CD4-positive, alpha-beta T cell treated with Interleukin-21 for 1 hour (primary cell): ENCODE measurements at regions not wholly inside any gene's neighbourhood (a gene's known extent, or its start where the extent isn't known, plus 50 kb on each side); places are given as distances from the start of the nearest gene placed in this dataset.

ENCODE experiments used
- DNase-seq: peaks from one replicate; pipeline ENCODE4 v3.0.0-alpha.2; 2020

DNA sequence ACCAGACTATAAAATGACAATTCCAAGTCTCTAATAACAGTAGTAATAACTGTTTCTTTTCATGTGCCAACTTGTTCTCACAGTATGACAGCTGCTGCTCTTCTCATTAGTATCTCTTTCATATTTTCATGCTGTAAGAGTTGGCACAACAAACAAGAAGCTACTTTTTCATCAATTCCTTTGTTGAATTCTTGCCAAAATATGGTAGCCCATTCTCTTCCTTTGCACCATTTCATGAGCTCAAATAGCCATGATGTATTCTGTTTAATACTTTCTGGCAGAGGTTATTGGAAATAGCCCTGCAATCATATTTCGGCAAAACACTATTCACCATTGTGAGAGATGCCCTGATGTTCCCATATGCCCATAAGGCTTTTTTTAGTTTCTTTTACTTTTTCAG is 1100.7 kb downstream of the TRHDE start:
- DNase-seq = no peak

DNA sequence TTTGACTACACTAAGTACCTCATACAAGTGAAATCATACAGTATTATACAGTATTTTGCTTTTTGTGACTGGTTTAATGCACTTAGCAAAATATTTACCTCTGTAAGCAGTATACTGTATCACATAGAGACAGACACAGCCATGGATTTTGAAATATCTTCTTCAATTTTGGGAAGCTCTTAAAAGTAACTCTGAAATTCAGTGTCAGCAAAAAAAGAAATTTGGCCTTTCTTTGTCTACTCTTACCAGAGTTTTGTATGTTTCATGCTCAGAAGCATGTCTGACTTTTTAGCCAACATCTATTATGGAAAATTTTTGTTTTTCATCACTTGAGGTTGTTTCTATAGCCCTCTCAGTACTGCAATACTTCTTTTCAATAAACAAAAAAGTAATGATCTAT is 1102.2 kb downstream of the TRHDE start:
- no peak for DNase-seq

DNA sequence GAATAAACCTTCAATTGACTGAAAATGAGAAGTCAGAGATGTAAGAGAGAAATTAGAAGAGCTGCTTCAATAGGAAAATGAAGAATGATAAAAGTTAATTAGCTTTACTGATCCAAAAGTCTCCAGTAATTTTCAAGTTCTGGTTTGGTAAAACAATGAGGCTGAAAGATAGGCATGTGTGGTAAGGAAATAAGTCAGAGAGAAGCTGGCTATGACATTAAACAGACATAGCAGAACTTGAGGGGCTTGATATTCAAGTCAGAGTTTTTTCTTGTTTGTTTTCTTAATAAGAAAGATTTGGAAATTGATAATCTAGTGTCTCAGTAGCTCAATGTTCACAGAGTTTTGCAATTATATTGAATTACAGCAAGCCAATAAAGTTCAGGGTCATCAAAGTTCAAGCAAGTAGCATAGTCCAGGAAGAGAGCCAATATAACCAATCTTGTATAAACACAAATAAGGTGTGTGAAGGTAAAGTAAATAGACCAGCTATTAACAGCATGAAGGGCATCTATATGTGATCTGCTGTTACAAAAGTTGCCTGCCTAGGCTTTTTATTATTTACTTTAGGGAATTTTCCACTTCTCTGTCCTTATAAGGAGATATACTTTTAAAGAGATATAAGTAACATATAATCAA is 1111.5 kb downstream of the TRHDE start:
- DNase-seq = no peak

DNA sequence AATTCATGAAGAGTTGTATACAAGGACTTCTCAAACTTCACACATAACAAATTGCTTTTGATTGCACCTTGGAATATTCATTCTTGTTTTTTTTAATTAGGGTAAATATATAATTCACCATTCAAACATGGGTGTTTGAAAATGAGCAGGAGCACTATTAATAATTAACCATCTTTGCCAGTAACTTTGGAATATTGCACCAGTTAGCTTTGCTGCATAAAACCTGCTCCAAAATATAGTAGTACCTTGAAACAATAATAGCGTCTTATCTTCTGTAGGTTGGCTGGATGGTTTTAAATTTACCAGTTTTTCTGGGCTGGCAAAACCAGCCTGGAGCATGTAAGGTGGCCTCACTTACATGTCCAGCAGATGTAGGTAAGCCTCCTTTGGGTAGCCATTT is 1112.4 kb downstream of the TRHDE start:
- no peak for DNase-seq

DNA sequence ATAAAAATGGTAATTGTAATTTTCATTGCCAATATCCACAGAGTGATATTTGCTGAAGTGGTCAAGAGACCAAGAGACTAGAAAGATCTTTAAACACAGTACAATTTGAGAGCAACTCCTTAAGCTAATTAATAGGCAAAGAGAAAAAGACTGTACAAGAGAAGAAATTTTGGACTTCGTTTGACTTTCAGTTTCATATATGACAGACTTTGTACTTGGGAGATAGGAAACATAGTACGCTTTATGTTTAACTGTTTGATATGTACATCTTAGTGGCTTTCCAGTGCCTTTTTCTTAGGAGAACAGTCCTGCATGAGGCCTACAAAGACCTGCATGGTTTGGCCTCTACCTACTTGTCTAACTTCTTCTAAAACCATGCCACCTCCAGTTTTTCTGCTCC is 1118.1 kb downstream of the TRHDE start:
- DNase-seq = no peak

DNA sequence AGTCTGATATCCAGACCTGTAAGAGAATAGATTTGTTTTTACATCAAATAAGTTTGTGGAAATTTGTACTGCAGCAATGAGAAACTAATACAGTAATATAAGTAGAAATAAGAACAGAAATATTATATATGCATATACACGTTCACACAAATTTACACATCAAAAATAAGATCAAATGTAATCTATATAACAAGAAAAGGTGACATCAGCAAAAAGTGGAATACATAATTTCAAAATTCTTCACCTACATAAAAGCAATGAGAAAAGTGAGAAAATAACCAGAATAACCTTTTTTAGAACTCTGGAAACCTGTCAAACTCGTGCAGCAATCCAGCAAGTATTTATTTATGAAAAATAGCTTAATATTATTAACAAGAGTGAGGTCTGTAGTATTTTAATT is 1124.6 kb upstream of the ATXN7L3B start:
- no peak for DNase-seq

DNA sequence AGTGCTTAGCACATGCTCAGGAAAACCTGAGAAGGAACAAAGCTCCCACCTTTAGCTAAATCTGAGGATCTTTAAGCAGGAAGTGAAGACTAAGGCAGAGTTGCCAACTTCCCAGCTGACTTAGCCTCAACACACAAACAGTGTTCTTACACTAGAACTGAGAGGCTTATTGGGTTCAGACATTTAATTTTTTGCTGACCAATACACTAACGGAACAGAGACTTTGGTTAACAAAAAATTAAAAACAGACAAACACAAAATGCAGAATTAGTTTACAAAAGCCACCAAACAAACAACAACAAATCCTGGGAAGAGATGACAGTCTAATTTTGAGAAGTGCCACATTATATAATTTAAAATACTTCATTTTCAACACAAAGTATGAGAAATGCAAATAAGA is 1123.7 kb upstream of the ATXN7L3B start:
- no peak for DNase-seq

DNA sequence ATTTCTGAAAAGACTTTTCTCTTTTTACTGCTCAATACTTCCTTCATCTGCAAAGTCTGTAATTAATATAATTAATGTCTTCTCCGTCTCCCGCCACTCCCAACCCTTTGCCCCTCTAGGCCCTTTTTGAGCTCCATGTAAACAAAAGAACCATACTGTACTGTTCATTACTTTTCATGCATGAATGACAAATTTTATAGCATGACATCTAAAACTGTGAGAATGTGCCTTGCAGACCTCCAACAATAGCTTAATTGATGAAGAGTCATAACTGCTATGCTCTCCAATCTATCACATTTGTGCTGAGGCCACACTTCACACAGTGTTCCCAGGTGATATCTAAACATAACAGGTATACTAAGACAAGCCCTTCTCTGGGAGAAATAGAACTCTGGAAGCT is 1122.7 kb upstream of the ATXN7L3B start:
- no peak for DNase-seq

DNA sequence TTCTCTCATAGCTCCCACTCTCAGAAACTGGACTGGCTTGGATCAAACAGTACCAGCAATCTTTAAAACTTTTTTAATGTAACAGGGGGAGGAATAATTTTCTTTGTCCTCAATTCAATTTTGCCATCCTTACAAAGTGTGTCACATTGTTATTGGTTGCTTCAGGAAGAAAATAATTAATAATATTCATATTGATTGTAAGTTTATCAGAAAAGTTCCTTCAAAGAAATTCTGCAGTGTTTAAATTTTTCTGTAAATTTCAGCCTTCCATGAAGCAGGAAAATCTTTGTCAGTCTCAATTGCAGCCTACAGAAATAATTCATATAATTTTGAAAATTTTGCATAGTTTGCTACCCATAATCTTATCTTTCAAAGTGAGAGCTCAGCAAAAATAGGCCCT is 1119.1 kb upstream of the ATXN7L3B start:
- DNase-seq = no peak

DNA sequence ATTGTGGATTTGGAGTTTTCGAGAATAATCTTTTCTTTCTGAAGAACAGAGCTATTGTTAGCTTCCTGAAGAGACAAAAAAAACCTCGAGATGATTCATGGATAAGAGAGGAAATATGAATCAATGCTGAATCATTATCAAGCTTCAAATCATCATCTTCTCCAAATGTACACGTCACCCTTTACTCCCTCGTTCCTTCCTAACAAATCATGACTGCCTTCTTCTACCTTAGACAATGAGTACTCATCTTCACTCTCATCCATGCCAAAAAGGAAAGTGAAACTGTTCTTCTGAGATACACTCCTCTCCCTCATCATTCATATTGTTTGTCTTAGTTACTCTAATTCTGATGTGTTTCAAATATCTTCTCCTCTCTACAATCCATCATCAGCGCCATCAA is 1115.8 kb upstream of the ATXN7L3B start:
- DNase-seq = no peak

DNA sequence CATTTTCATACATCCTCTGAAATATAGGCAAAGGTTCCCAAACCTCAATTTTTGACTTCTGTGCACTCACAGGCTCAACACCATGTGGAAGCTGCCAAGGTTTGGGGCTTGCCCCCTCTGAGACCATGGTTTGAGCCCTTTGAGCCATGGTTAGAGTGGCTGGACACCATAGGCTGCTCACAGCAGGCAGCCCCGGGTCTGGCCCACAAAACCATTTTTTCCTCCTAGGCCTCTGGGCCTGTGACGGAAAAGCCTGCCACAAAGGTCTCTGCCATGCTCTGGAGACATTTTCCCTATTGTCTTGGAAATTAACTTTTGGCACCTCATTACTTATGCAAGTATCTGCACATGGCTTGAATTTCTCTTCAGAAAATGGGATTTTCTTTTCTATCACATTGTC is 1113.2 kb upstream of the ATXN7L3B start:
- DNase-seq = no peak

DNA sequence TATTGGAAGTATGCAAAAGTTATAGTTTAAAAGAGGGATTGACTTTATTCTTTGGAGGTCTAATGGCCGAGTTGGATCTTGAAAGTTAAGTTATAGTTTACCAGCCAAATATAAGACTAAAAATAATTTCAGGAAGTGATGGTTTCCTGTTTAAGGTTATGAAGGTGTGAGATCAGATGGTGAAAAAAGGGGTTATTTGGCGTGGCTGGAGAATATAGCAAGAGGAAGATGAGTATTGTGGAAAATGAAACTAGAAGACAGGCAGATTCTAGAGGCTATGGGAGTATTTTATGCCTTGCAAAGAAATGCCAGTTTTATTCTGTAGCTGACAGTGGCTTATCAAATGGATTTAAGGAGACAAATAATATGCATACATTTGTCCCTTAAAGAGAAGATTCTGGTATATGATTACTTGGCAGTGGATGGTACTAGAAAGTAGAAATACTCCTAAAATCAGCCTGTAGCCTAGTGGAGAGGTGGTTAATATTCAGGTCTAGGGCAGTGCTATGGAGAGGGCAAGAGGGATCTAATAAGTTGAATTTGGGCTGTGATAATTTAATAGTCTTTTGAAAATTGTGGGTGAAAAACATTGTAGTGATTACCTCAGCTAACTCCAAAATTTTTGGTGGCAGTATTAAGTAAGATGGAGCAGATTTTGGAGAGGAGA is 1091.8 kb upstream of the ATXN7L3B start:
- DNase-seq = no peak

DNA sequence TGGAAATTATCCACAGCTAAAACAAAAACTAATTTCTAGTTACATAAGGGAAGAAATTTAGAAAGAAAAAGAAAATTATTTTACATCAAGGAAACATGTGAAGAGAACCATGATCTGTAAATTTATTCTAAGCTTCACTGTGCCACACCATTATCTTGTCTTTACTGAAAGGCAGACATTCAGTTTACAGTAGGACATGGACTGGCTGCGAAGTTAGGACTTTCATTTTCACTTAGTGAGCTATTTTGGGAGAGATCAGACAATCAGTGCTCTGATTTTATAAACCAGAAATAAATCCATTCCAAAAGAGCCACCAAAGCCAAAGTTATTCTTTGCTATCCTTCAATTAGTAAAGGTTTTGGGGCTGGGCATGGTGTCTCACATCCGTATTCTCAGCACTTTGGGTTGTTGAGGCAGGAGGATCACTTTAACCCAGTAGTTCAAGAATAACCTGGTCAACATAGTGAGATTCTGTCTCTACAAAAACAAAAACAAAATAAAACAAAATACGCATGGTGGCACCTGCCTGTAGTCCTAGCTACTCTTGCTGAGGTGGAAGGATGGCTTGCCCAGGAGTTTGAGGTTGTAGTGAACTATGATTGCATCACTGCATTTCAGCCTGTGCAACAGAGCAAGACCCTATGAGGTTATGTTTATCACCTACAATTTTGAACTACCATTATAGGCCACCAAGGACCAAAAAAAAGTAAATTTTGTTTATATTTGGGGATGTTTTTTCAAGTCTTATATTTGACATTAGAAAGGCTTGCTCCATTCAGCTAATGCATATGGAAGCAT is 1084.8 kb upstream of the ATXN7L3B start:
- no peak for DNase-seq

DNA sequence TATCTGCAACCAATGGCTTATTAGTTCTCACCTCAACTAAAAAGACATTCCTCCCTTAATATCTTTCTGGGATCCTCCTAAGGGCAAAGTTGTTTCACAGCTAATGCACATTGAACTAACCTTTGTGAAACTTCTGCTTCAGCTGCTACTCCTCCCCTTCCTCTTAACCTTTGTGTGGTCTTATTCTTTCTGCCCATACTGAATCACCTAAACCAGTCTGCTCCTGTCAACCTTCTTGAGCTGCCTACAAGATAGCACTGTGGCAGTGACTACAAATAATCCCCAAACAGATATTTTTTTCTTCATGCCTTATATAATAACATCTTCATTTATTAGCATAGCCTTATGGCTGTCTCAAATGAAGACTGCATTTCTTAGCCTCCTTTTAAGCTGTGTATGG is 1077.4 kb upstream of the ATXN7L3B start:
- DNase-seq = no peak

DNA sequence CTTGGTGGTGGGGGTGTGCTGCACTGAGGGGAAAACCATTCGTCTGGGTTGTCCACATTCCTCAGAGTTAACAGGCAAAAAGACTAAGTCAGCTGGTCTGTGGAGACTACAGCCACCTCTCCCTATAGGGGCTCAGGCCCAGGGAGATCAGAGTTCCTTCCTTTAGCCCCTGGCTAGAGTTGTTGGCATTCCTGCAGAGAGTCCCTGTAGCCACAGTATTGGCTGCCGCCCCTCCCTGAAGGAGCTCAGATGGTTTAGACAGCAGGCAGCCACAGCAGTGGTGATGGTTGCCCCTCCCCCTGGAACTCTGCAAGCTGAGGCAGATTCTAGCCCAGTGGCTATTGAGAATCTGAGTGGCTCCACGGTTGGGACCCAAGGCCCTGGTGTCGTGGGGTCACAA is 1072.5 kb upstream of the ATXN7L3B start:
- DNase-seq = no peak

DNA sequence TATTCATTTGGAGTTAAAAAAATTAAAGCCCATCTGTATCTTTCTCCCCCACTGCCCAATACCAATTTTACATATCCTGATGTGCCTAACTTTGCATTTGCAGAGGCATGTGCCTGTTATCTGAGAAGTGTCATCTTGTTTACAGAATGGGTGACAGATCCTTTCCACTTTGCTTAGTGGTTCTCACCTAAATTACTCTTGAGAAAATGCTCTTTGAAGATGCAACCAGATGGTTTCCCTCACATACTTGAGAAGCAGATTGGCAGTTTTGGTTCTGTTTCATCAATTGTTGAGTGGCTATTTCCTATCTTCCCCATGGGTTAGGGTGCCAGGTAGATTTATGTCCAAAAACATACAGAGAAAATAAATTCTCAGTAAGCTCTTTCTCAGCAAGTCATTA is 1051.4 kb upstream of the ATXN7L3B start:
- DNase-seq = no peak

DNA sequence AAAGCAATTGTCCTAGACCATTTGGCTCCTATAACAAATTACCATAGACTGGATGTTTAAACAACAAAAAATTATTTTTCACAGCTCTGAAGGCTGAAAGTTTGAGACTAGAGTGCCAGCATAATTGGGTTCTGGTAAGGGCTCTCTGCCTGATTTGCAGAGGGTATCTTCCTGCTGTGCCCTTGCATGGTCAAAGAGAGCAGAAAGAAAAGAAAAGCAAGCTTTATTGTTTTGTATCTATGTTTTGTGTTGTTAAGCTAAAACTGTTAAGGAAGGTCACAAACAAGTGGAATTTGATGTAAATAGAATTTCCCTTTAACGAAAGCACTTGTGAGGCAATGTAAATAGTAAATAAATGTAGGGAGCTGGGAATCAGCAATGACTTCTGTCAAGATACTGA is 1031.0 kb upstream of the ATXN7L3B start:
- DNase-seq = no peak

DNA sequence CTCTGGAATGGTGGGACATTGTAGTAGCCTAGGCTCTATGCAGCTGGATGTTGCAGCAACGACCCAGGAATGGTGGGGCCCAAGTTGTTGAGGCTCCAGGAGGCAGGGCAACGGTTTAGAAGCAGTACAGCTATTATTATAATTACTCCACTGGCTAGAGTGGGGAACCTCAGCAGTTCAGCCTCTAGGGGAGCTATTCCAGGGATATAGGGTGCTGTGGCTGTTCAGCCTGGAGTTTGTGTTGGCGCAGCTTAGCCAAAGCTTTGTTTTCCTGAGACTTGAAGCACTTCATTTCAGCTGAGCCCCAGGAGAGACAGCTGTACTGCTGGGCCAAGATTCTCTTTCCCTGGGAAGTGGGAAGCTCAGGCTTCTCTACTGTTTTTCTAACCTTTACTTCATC is 1023.0 kb upstream of the ATXN7L3B start:
- DNase-seq = no peak

DNA sequence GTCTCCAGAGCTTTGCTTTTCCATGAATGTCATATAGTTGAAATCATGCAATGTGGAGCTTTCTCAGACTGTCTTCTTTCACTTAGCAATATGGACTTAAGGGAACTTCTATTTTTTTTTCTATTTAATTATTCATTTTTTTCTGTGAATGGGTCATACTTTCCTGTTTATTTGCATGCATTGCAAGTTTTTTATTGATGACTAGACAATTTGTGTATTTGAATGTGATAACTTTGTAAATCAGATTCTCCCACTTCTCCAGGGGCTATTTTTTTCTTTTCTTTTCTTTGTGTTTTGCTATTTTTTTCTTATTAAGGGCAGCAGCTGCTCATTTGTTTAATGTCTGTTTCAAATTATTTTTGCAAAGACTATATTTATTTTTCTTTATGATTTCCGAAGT is 1019.8 kb upstream of the ATXN7L3B start:
- DNase-seq = no peak

DNA sequence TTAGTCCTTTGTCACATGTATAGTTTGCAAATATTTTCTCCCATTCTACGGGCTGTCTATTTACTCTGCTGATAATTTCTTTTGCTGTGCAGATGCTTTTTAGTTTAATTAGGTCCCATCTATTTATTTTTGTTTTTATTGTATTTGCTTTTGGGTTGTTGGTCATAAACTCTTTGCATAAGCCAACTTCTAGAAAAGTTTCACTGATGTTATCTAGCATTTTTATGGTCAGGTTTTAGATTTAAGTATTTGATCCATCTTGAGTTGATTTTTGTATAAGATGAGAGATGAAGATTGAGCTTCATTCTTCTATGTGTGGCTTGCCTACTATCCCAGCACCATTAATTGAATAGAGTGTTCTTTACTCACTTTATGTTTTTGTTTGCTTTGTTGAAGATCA is 1008.4 kb upstream of the ATXN7L3B start:
- no peak for DNase-seq

DNA sequence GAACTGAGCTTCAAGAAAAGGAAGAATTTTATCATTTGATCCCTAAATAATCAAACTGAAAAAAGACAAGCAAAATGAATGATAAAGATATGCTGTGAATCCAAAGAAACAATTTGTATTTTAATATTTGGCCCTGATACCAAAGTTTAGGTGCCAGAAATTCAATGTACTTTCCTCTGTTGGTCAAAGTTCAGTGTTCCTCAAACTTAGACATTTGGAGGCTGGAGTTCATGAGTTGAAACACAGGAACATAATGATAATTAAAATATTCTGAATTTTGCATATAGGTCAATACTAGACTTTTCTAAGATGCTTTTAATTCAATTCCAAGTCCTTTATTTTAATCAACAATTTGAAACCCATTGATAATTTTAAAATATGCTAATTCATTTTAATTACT is 1007.7 kb upstream of the ATXN7L3B start:
- DNase-seq = no peak

DNA sequence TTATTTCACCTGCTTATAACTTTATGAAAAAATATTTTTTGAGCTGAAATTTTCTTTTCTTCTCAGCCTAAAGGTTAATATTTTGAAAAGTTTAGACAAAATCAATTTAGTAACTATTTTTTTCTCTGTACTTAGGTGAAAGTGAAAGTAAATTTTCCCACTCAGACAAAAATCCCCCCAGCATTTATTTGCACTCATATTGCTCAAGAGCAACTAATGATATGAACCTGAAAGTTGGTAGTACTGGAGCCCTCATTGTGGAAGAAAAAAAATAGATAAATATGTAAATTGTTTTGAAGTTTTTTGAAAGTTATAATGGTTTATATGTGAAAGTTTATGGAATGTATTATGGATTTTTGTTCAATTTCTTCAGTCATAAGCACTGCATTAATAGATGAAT is 1005.9 kb upstream of the ATXN7L3B start:
- DNase-seq = no peak

DNA sequence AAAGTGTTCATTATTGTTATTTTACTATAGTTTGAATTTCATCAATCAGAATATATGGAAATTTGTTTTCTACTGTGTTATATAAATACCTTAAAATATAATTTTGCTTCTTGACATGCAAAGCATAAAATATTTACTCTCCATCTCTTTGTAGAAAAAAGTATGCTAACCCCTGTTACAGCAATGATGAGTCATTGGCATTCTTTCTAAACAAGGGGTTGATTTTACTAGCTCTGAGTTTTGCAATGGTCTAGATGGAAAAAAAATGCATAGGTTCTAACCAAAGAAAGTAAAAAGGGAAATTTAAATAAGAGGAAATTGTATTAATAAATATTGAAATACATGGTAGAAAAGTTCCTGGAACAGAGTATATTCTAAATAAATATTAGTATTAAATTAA is 990.2 kb upstream of the ATXN7L3B start:
- DNase-seq = no peak

DNA sequence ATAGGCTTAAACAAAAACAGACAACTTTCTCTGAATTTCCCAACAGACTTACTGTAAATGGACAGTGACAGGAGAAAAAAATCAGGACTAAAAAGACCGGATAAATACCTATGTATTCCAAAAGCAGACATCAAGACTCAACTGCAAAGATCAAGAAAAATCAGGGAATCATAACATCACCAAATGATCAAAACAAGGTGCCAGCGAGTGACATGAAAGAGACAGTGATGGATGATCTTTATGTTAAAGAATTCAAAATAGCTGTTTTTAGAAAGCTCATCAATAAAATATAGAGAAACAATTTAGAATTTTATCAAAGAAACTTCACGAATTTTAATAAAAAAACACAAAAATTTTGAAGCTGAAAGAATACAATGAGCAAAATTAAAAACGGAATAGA is 952.5 kb upstream of the ATXN7L3B start:
- no peak for DNase-seq
